GM12878 (cell line): ENCODE measurements at regions not wholly inside any gene's neighbourhood (a gene's known extent, or its start where the extent isn't known, plus 50 kb on each side); places are given as distances from the start of the nearest gene placed in this dataset.

Experiments used
- ATAC-seq: fragments of 200-7000 bp; cut with Tn5 transposase; 3 replicates; pipeline ENCODE4 v1.9.1; 2020; ENCODE audit warnings: mild to moderate bottlenecking, moderate library complexity
- BruUV-seq: library from RNA; stranded (reverse); fragments of 400-500 nt; replicated peaks from 2 replicates; lab custom pipeline; 2021; lab: Mats Ljungman, UMichigan
- CTCF ChIA-PET: fragments of 300-600 bp; sonication (Branson Sonifier 250); formaldehyde crosslinking; extraction: SDS; loops from one replicate; lab custom pipeline; 2021; ENCODE audit warnings: inconsistent platforms; lab: Yijun Ruan, JAX
- POLR2A ChIA-PET: fragments of 350-600 bp; formaldehyde crosslinking; extraction: SDS; loops from one replicate; lab custom pipeline; 2021; ENCODE audit warnings: inconsistent platforms; lab: Charles Lee
- RAD21 ChIA-PET: fragments of 300-600 bp; sonication (Branson Sonifier 250); formaldehyde crosslinking; loops from one replicate; lab custom pipeline; 2023; ENCODE audit warnings: antibody characterized with exemption; ENCODE audit not compliant: unreplicated experiment; lab: Charles Lee
- SMC1A ChIA-PET: fragments of 300-600 bp; sonication (Branson Sonifier 250); formaldehyde crosslinking; loops from one replicate; lab custom pipeline; 2023; ENCODE audit not compliant: unreplicated experiment, uncharacterized antibody; lab: Charles Lee
- DNase-seq: peaks from one replicate; pipeline ENCODE4 v3.0.0-alpha.2; 2011; ENCODE audit warnings: low read depth, low spot score
- FAIRE-seq: peaks from 3 replicates; lab custom pipeline; 2011; peaks lifted over from hg19 to GRCh38; lab: Jason Lieb, UNC
- H2AFZ ChIP-seq: 2 replicates; pipeline ENCODE4 v1.6.0; 2011; ENCODE audit warnings: low read depth, low read length, control low read depth; ENCODE audit not compliant: control insufficient read depth
- H3K27ac ChIP-seq: 2 replicates; pipeline ENCODE4 v1.5.1; 2011; ENCODE audit warnings: control low read depth; ENCODE audit not compliant: control insufficient read depth, insufficient read depth
- H3K27me3 ChIP-seq, 2 experiments: replicated peaks in 1 of 2; 2 replicates each; pipeline versions ENCODE4 v1.6.0 to v1.6.1; 2011; ENCODE audit warnings: low read length in 1 of 2; ENCODE audit not compliant: control insufficient read depth in 2 of 2, insufficient read depth in 2 of 2
- H3K36me3 ChIP-seq, 2 experiments: 2 replicates each; pipeline ENCODE4 v1.5.1; 2011; ENCODE audit warnings: low read length in 1 of 2; ENCODE audit not compliant: control insufficient read depth in 2 of 2, insufficient read depth in 2 of 2
- H3K4me1 ChIP-seq: 2 replicates; pipeline ENCODE4 v1.6.1; 2011; ENCODE audit warnings: mild to moderate bottlenecking, low read length, moderate library complexity, mixed read lengths; ENCODE audit not compliant: control insufficient read depth, insufficient read depth
- H3K4me2 ChIP-seq: 2 replicates; pipeline ENCODE4 v1.6.0; 2011; ENCODE audit warnings: control low read depth; ENCODE audit not compliant: control insufficient read depth, insufficient read depth
- H3K4me3 ChIP-seq: fragments of 200-600 bp; sonication (generic); 2 replicates; pipeline ENCODE4 v1.5.1; 2016
- H3K79me2 ChIP-seq: 2 replicates; pipeline ENCODE4 v1.6.0; 2011; ENCODE audit warnings: low read length; ENCODE audit not compliant: control insufficient read depth, insufficient read depth
- H3K9ac ChIP-seq: 2 replicates; pipeline ENCODE4 v1.8.0; 2011; ENCODE audit warnings: low read length, control low read depth, mixed read lengths; ENCODE audit not compliant: control insufficient read depth, insufficient read depth
- H3K9me3 ChIP-seq: replicated peaks from 3 replicates; pipeline ENCODE4 v1.5.1; 2011; ENCODE audit warnings: mild to moderate bottlenecking, low read length; ENCODE audit not compliant: control insufficient read depth, insufficient read depth
- H4K20me1 ChIP-seq: 2 replicates; pipeline ENCODE4 v1.6.0; 2011; ENCODE audit not compliant: control insufficient read depth, insufficient read depth
- ESRRA ChIP-seq: IDR thresholded peaks from 2 replicates; pipeline ENCODE4 v1.6.1; 2012; ENCODE audit warnings: mild to moderate bottlenecking, low read length, improper control_type of control experiment
- HCFC1 ChIP-seq: fragments of 150-350 bp; IDR thresholded peaks from 2 replicates; pipeline ENCODE4 v1.6.1; 2014; ENCODE audit warnings: low read length
- HSF1 ChIP-seq: fragments of 150-350 bp; IDR thresholded peaks from 2 replicates; pipeline ENCODE4 v1.6.1; 2014; ENCODE audit warnings: mild to moderate bottlenecking, low read depth, low read length
- MTA3 ChIP-seq: IDR thresholded peaks from 2 replicates; pipeline ENCODE4 v1.6.1; 2012; ENCODE audit warnings: low read length, inconsistent platforms, borderline replicate concordance
- NBN ChIP-seq: fragments of 450-650 bp; IDR thresholded peaks from 2 replicates; pipeline ENCODE4 v1.6.1; 2016
- POLR2AphosphoS5 ChIP-seq: IDR thresholded peaks from 2 replicates; pipeline ENCODE4 v1.6.1; 2011; ENCODE audit warnings: mild to moderate bottlenecking, low read length, inconsistent platforms
- SIX5 ChIP-seq: IDR thresholded peaks from 2 replicates; pipeline ENCODE4 v1.6.1; 2011; ENCODE audit warnings: mild to moderate bottlenecking, low read depth, low read length, moderate library complexity; ENCODE audit not compliant: severe bottlenecking
- YY1 ChIP-seq: IDR thresholded peaks from 2 replicates; pipeline ENCODE4 v1.6.1; 2011; ENCODE audit warnings: low read depth, mild to moderate bottlenecking, low read length
- WGBS: methylation state at CpG from one replicate; pipeline ENCODE4 v1.1.6; 2016; ENCODE audit warnings: low lambda C conversion rate; ENCODE audit not compliant: insufficient replicate concordance, insufficient coverage; ENCODE audit errors: missing lambda C conversion rate; 5-methylcytosine and 5-hydroxymethylcytosine counted together
- in situ Hi-C: fragments of 300-500 bp; cut with MboI; formaldehyde crosslinking; loops from 9 replicates; pipeline ENCODE4 v1.14.3; 2018; ENCODE audit warnings: mixed read lengths
- intact Hi-C: fragments of 100-400 bp; cut with micrococcal nuclease; formaldehyde crosslinking; loops from one replicate; pipeline ENCODE4 v1.14.2; 2022; ENCODE audit not compliant: unreplicated experiment
- TF ChIP-seq, protein P1 (sequence below): fragments of 450-650 bp; IDR thresholded peaks from 2 replicates; pipeline ENCODE4 v1.6.1; 2016; ENCODE audit warnings: mild to moderate bottlenecking

DNA sequence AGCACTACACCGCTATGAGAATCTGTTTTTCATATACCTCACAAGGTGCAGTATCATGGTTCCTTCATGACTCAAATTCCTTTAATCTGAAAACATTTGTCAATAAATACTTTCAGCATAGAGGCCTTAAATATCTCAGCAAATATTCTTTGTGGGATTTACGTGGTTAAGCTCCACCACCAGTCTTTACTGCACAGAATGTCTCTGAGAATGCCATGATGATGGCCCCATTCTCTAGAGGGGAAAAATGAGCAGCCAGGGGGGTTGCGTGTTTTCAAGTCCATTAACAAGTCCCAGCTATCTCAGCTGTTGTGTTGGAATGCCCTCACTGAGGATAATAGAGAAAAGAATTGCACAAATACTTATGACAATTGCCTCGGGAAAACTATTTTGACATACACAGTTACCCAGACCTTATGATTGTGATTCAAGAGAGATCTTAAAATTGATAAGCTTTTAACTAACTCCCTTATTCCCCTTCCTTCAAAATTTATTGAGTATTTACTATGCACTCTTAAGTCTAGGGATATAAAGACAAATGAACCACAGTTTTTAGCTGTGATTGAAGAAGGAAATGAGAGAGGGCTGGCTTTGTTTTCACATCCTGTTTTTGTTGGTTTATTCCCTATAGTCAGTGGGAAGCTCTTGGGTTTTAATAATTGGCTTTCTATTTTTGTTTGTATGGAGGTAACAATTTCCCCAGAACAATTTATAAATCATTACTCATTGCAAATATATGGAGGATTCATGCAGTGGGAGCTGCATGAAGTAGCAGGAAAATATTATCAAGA, 176.5 kb upstream of the VWC2 start:
- RAD21 ChIA-PET, result no interaction called here
- intact Hi-C loops, result no loop called here
- POLR2A ChIA-PET, result no interaction called here
- Histone ChIP-seq H2AFZ (no peak overlapping the region), H3K9me3 (no peaks in the 10 kb centered on the region), H3K27me3 (no peaks in the 10 kb centered on the region), H3K4me3 (no peak overlapping the region), H3K79me2 (no peaks in the 10 kb centered on the region), H3K36me3 (no peaks in the 10 kb centered on the region), H3K4me1 (no peaks in the 10 kb centered on the region), H3K27ac (no peak overlapping the region), H4K20me1 (no peaks in the 10 kb centered on the region), H3K9ac (no peak overlapping the region), H3K4me2 (no peak overlapping the region)
- DNase-seq (no peak), ATAC-seq (no peak), FAIRE-seq (no peak)
- CTCF ChIA-PET, result no interaction called here
- BruUV-seq, result no TSS peak
- in situ Hi-C loops, result no loop called here
- 70% methylated on average over 4 of the region's 4 CpGs for WGBS
- SMC1A ChIA-PET, result interaction anchor here (1.4 kb wide), 1 partner anchor 11 kb away, joined by 4 read pairs; no protein-coding TSS in a partner anchor
- TF ChIP-seq YY1 (no peak), HSF1 (no peak), ESRRA (no peak), HCFC1 (no peak), MTA3 (no peak), SIX5 (no peak), POLR2AphosphoS5 (no peak), NBN (no peak)
- TF ChIP-seq, protein P1, sequence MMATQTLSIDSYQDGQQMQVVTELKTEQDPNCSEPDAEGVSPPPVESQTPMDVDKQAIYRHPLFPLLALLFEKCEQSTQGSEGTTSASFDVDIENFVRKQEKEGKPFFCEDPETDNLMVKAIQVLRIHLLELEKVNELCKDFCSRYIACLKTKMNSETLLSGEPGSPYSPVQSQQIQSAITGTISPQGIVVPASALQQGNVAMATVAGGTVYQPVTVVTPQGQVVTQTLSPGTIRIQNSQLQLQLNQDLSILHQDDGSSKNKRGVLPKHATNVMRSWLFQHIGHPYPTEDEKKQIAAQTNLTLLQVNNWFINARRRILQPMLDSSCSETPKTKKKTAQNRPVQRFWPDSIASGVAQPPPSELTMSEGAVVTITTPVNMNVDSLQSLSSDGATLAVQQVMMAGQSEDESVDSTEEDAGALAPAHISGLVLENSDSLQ, result no peak
